ENCODE measurements at regions not wholly inside any gene's neighbourhood (a gene's known extent, or its start where the extent isn't known, plus 50 kb on each side); places are given as distances from the start of the nearest gene placed in this dataset.

- DNase-seq (ENCODE audit: low read depth, low spot score): no peak
These were observed 131.7 kb upstream of the SOX9 start for GRCh38 chr17:71989117-71989516.

- DNase-seq (ENCODE audit: low read depth, low spot score): no peak
These were observed 127.5 kb upstream of the SOX9 start for GRCh38 chr17:71993363-71993762.

- DNase-seq (ENCODE audit: low read depth, low spot score): no peak
These were observed 125.2 kb upstream of the SOX9 start for GRCh38 chr17:71995590-71995989.

- no peak for DNase-seq (ENCODE audit: low read depth, low spot score)
These were observed 116.8 kb upstream of the SOX9 start for GRCh38 chr17:72004011-72004427.

- no peak for DNase-seq (ENCODE audit: low read depth, low spot score)
These were observed 116.0 kb upstream of the SOX9 start for GRCh38 chr17:72004611-72005331.

GRCh38 chr17:72005332-72006163 is 115.3 kb upstream of the SOX9 start:
- no peak for DNase-seq (ENCODE audit: low read depth, low spot score)

- DNase-seq (ENCODE audit: low read depth, low spot score): no peak
These were observed 112.5 kb upstream of the SOX9 start for GRCh38 chr17:72008236-72008876.

GRCh38 chr17:72011561-72011960 is 109.3 kb upstream of the SOX9 start:
- DNase-seq (ENCODE audit: low read depth, low spot score): no peak

- DNase-seq (ENCODE audit: low read depth, low spot score): no peak
These were observed 99.3 kb upstream of the SOX9 start for GRCh38 chr17:72021417-72022041.

- no peak for DNase-seq (ENCODE audit: low read depth, low spot score)
These were observed 98.2 kb upstream of the SOX9 start for GRCh38 chr17:72022328-72023275.

GRCh38 chr17:72024457-72024856 is 96.4 kb upstream of the SOX9 start:
- no peak for DNase-seq (ENCODE audit: low read depth, low spot score)

GRCh38 chr17:72025113-72025512 is 95.7 kb upstream of the SOX9 start:
- DNase-seq (ENCODE audit: low read depth, low spot score): no peak

GRCh38 chr17:72030067-72030899 is 90.5 kb upstream of the SOX9 start:
- peak; percentile 94 for DNase-seq (ENCODE audit: low read depth, low spot score)

GRCh38 chr17:72031219-72031884 is 89.5 kb upstream of the SOX9 start:
- no peak for DNase-seq (ENCODE audit: low read depth, low spot score)

- no peak for DNase-seq (ENCODE audit: low read depth, low spot score)
These were observed 87.5 kb upstream of the SOX9 start for GRCh38 chr17:72033334-72033733.

GRCh38 chr17:72034000-72034399 is 86.8 kb upstream of the SOX9 start:
- DNase-seq (ENCODE audit: low read depth, low spot score): no peak

GRCh38 chr17:72038427-72038826 is 82.4 kb upstream of the SOX9 start:
- no peak for DNase-seq (ENCODE audit: low read depth, low spot score)

- no peak for DNase-seq (ENCODE audit: low read depth, low spot score)
These were observed 81.3 kb upstream of the SOX9 start for GRCh38 chr17:72039490-72039889.

- DNase-seq (ENCODE audit: low read depth, low spot score): no peak
These were observed 74.6 kb upstream of the SOX9 start for GRCh38 chr17:72046178-72046577.
